HTR-8/SVneo (cell line): ENCODE measurements at regions not wholly inside any gene's neighbourhood (a gene's known extent, or its start where the extent isn't known, plus 50 kb on each side); places are given as distances from the start of the nearest gene placed in this dataset.

Source experiments
- DNase-seq: peaks from one replicate; pipeline ENCODE4 v3.0.0; 2011; ENCODE audit warnings: low spot score, mixed read lengths; ENCODE audit not compliant: insufficient read length
- FAIRE-seq: peaks from 2 replicates; lab custom pipeline; 2011; peaks lifted over from hg19 to GRCh38; lab: Jason Lieb, UNC

GRCh38 chr1:198893763-198894444 lies 255.1 kb downstream of the PTPRC start:
- FAIRE-seq (no peak), DNase-seq (no peak)

DNA sequence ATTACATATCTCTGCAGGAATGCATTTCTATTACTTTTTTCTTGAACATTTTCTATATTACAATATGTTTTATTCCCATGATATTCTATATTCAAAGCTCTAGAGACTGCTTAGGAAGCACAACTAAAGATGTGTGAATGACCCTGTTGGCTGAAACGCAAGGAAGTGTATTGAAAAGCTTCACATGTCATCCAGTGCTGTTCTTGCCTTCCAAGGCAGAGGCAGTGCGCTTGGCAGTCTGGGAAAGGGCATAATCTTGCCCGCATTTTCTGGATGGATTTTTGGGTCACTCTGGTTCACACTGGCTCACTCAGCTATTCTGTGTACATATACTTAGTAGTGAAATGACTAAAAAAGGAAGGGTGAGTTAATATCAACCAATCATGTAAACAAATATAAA lies 262.4 kb downstream of the PTPRC start:
- no peak for FAIRE-seq
- no peak for DNase-seq

- DNase-seq (no peak), FAIRE-seq (no peak)
These were observed 263.8 kb downstream of the PTPRC start for GRCh38 chr1:198902655-198903054.

- DNase-seq (no peak), FAIRE-seq (no peak)
These were observed 264.4 kb downstream of the PTPRC start for GRCh38 chr1:198903203-198903602.

DNA sequence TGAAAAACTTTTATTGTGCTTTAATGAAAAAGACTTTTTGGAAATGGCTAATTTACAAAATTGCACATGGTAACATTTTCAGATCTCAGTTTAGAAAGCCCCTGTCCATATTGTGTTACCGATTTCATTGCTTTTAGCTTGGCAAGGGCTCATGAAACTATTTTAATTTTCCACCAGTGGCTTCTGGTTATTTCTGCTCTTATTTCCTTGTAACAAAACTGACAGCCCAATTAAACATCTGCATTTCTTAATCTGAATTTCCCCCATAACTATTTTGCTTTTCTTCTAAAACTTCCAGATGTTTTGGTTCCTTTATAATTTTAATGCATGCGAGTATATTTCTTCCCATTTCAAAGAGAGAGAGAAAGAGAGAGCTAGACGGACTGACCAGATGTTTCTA lies 264.8 kb downstream of the PTPRC start:
- DNase-seq (no peak), FAIRE-seq (no peak)

GRCh38 chr1:198904321-198904720 lies 265.5 kb downstream of the PTPRC start:
- no peak for DNase-seq
- no peak for FAIRE-seq

DNA sequence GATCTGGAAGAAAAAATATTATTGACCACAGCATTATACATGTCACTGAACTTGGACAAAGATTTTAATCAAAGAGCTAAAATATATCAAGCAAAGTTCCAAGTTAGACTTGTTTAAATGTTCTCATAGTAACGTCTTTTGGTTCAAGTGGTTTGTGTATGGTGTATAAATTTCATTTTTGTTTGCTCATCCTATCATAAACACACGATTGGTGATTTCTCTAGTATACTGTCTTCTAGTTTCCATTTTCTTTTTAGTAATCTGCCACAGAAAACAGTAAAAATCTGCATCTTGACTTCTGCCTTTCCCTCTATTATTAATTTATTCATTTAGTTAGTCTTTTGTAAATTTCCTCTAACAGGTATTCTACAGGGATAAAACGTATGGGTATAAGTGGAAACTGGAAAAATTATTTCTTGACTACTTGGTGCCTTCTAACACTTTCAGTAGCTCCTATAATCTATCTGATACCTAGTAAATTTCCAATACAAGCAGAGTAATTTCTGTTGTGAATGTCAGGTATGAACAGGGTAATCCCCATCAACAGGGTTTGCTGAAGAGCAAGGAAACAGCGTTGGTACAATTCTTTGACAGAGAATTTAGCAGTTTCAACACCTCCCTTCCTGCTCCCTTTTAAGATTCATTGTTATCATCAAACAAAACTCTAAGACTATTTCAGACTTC lies 268.0 kb downstream of the PTPRC start:
- DNase-seq (no peak), FAIRE-seq (no peak)

- no peak for DNase-seq
- FAIRE-seq = no peak
These were observed 268.5 kb downstream of the PTPRC start for GRCh38 chr1:198907423-198907746.

DNA sequence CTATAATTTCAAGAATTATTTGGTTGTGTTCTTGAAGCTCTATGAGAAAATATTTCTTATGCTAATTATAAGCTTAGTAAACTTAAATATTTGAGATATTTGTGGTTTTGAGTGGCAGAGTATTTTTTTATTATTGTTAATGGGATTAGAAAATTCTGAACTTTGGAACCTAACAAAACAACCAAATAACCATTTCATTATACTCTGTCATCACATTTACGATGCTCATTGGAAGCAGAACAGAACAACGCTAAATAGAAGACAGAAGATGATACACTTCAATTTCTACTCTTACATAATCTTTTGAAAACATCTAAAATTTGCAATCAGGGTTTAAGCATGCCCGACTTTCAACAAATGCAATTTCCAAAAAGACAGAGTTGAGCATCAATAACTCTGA lies 270.2 kb downstream of the PTPRC start:
- DNase-seq (no peak), FAIRE-seq (no peak)

DNA sequence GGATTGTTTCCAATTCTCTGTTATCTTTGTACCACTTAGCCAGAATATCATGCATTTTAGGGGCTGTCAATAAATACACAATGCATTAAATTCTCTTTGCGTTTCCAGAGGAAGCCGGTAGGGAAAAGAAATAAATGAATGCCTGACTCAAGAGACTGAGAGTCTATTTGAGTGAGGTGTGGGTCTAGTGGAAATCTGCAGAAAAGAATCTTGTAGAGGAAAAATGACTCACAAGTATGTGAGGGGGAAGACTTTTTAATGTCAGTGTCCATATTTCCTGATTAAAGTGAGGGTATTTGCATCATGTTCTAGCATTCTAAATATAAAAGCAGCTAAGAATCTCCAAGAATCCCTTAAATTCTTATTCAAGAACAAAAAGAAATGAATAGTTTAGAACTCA lies 271.1 kb downstream of the PTPRC start:
- FAIRE-seq (no peak), DNase-seq (no peak)

DNA sequence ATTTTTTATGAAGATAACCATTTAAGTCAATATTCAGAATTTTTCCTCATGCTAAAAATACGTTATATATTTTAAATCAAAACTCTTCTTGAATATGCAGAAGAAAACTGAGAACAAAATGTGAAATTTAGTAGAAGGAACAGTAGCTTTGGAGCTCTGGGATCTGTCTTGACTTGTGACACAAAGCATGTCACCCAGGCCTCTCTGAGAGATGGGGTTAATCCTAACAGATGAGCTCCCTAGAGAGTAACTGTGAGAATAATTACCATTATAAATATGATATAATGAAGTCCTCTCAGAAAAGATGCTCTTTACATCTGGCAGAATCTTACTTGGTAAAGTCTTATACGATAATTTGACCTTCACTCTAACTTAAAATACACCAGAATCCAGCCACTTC lies 272.0 kb downstream of the PTPRC start:
- no peak for DNase-seq
- no peak for FAIRE-seq

GRCh38 chr1:198912046-198912445 lies 273.2 kb downstream of the PTPRC start:
- DNase-seq (no peak), FAIRE-seq (no peak)

GRCh38 chr1:198913667-198914066 lies 274.8 kb downstream of the PTPRC start:
- DNase-seq (no peak), FAIRE-seq (no peak)

- DNase-seq (no peak), FAIRE-seq (no peak)
These were observed 276.7 kb downstream of the PTPRC start for GRCh38 chr1:198915327-198916231.

- DNase-seq = no peak
- FAIRE-seq = no peak
These were observed 278.4 kb downstream of the PTPRC start for GRCh38 chr1:198917226-198917625.

- FAIRE-seq = no peak
- DNase-seq = no peak
These were observed 280.1 kb downstream of the PTPRC start for GRCh38 chr1:198918920-198919319.

- DNase-seq (no peak), FAIRE-seq (no peak)
These were observed 281.0 kb downstream of the PTPRC start for GRCh38 chr1:198919667-198920398.

GRCh38 chr1:198922638-198923430 lies 284.0 kb downstream of the PTPRC start:
- FAIRE-seq (no peak), DNase-seq (no peak)

GRCh38 chr1:198923993-198924392 lies 285.2 kb downstream of the PTPRC start:
- FAIRE-seq = no peak
- no peak for DNase-seq

DNA sequence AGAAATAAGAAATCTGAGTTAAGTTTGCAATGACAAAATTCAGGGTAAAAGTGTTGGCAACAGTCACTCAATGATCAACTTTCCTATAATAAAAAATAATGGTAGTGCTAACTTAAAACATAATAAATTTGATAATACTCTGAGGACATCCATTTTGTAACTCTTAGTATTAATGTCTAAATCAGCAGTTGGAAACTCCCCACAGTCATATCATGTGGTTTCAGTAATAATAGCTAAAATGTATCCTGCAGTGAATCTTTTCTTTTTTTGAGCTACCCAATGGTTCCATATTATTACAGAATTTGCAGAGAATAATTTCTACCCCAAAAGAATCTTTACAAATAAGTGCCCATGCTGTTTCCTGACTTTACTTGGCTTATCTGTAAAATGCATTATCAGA lies 286.7 kb downstream of the PTPRC start:
- FAIRE-seq = no peak
- no peak for DNase-seq
